ENCODE measurements at regions not wholly inside any gene's neighbourhood (a gene's known extent, or its start where the extent isn't known, plus 50 kb on each side); places are given as distances from the start of the nearest gene placed in this dataset.

DNA sequence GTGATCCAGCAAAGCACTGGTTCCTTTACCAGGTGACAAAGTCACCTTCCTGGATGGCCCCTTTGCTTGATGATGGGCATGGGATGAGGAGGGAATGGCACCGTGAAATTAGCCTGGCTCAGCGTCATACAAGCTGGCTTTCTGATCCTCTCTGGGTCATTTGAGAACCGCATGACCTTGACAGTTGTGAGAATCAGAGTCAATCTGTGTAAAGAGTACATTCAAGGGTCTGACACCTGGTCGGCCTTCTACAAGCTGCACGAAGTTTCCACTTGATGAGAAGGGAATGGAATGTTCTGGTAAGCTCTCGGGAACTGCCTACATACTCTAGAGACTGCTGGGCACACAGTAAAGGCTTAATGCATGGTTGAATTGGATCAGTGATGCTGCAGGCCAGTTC lies 319.8 kb upstream of the TLE3 start:
- Histone ChIP-seq H3K9me3 (ENCODE audit: control insufficient read depth in 3 of 3, low read length in 3 of 3) (peaks cover 0 to 4% (median 0%) of the 10 kb centered on the region in 3 donors), H3K27ac (ENCODE audit: low read depth, low read length) (no peak overlapping the region), H3K4me3 (ENCODE audit: low read length in 3 of 3) (no peak overlapping the region), H3K9ac (ENCODE audit: low read depth in 1 of 3, low read length in 3 of 3) (no peak overlapping the region), H3K4me1 (ENCODE audit: control insufficient read depth in 3 of 3, insufficient read depth in 3 of 3, low read length in 3 of 3) (peaks cover 0 to 2% (median 0%) of the 10 kb centered on the region in 3 donors), H3K36me3 (ENCODE audit: control insufficient read depth in 3 of 3, insufficient read depth in 3 of 3, low read length in 3 of 3) (no peaks in the 10 kb centered on the region), H3K27me3 (ENCODE audit: control insufficient read depth in 3 of 3, insufficient read depth in 3 of 3, low read length in 3 of 3) (peaks cover 9 to 50% (median 37%) of the 10 kb centered on the region in 3 donors)

DNA sequence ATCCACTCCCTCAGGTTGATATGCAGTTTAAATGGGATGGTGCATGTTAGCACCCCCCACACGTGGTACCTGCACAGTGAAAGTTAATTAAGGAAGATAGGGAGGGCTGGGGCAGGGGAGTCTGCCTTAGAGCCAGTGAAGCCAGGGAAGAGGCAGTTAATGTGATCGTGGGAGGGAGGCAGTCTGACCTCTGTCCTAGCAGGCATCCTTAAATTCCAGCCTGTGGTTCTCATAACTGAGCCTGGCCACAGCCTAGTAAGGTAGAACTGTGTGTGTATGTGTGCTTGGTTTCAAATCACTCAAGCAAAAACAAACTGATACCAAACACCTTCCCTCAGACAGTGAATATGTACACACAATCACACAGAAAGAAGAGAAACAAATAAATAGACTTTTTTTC lies 319.1 kb upstream of the TLE3 start:
- peaks cover 9 to 48% (median 37%) of the 10 kb centered on the region in 3 donors for H3K27me3 ChIP-seq (ENCODE audit: control insufficient read depth in 3 of 3, insufficient read depth in 3 of 3, low read length in 3 of 3)

DNA sequence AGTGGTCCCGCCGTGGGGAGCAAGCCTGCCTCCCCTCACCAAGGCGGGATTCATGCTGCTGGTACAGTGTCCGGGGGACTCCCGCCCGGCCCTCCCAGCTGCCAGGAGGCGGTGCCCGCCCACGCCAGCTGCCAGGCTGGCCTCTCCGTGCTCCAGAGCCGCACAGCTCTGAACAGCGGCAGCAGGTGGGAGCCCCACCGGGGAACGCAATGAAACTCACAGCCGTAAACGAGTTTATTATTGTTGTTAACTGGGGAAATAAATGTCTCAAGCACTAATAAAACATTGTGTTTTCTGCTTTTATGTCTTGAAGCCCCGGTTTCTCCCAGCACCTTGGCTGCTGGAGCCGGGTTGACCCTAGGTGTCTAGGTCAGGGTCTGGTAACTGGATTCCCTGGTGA lies 317.7 kb upstream of the TLE3 start:
- Histone ChIP-seq H3K9me3 (ENCODE audit: control insufficient read depth in 3 of 3, low read length in 3 of 3) (peaks cover 0 to 4% (median 0%) of the 10 kb centered on the region in 3 donors), H3K27me3 (ENCODE audit: control insufficient read depth in 3 of 3, insufficient read depth in 3 of 3, low read length in 3 of 3) (peaks cover 9 to 41% (median 36%) of the 10 kb centered on the region in 3 donors), H3K9ac (ENCODE audit: low read depth in 1 of 3, low read length in 3 of 3) (no peak overlapping the region), H3K36me3 (ENCODE audit: control insufficient read depth in 3 of 3, insufficient read depth in 3 of 3, low read length in 3 of 3) (no peaks in the 10 kb centered on the region), H3K4me1 (ENCODE audit: control insufficient read depth in 3 of 3, insufficient read depth in 3 of 3, low read length in 3 of 3) (peaks cover 0 to 2% (median 0%) of the 10 kb centered on the region in 3 donors), H3K27ac (ENCODE audit: low read depth, low read length) (no peak overlapping the region), H3K4me3 (ENCODE audit: low read length in 3 of 3) (no peak overlapping the region)

More for the DNA sequence above, 319.1 kb upstream of the TLE3 start:
- Histone ChIP-seq H3K4me1 (ENCODE audit: control insufficient read depth in 3 of 3, insufficient read depth in 3 of 3, low read length in 3 of 3) (peaks cover 0 to 2% (median 0%) of the 10 kb centered on the region in 3 donors), H3K36me3 (ENCODE audit: control insufficient read depth in 3 of 3, insufficient read depth in 3 of 3, low read length in 3 of 3) (no peaks in the 10 kb centered on the region), H3K4me3 (ENCODE audit: low read length in 3 of 3) (no peak overlapping the region), H3K27ac (ENCODE audit: low read depth, low read length) (no peak overlapping the region), H3K9ac (ENCODE audit: low read depth in 1 of 3, low read length in 3 of 3) (no peak overlapping the region), H3K9me3 (ENCODE audit: control insufficient read depth in 3 of 3, low read length in 3 of 3) (peaks cover 0 to 4% (median 0%) of the 10 kb centered on the region in 3 donors)

DNA sequence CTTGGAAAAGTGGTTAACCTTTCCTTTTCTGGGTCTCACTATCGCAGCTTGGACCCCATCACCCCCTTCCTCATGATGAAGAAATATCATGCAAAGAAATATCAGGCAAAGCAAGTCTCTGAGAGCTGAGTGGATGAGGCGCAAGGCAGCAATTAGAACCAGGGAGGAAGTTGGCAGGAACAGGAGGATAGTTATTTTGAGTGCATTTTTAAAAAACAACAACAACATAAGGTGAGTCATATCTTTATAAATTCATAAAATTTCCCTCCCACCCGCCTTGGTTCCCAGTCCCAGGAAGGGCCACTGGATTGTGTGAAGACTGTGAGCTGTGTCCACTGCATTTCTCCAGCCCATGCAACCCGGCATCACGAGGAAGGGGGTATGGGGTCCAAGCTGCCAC lies 316.9 kb upstream of the TLE3 start:
- peaks cover 0 to 4% (median 0%) of the 10 kb centered on the region in 3 donors for H3K9me3 ChIP-seq (ENCODE audit: control insufficient read depth in 3 of 3, low read length in 3 of 3)
- peaks cover 0 to 2% (median 0%) of the 10 kb centered on the region in 3 donors for H3K4me1 ChIP-seq (ENCODE audit: control insufficient read depth in 3 of 3, insufficient read depth in 3 of 3, low read length in 3 of 3)
- H3K4me3 ChIP-seq (ENCODE audit: low read length in 3 of 3): no peak overlapping the region
- no peaks in the 10 kb centered on the region for H3K36me3 ChIP-seq (ENCODE audit: control insufficient read depth in 3 of 3, insufficient read depth in 3 of 3, low read length in 3 of 3)
- H3K27ac ChIP-seq (ENCODE audit: low read depth, low read length): no peak overlapping the region
- peaks cover 9 to 40% (median 36%) of the 10 kb centered on the region in 3 donors for H3K27me3 ChIP-seq (ENCODE audit: control insufficient read depth in 3 of 3, insufficient read depth in 3 of 3, low read length in 3 of 3)
- H3K9ac ChIP-seq (ENCODE audit: low read depth in 1 of 3, low read length in 3 of 3): no peak overlapping the region

DNA sequence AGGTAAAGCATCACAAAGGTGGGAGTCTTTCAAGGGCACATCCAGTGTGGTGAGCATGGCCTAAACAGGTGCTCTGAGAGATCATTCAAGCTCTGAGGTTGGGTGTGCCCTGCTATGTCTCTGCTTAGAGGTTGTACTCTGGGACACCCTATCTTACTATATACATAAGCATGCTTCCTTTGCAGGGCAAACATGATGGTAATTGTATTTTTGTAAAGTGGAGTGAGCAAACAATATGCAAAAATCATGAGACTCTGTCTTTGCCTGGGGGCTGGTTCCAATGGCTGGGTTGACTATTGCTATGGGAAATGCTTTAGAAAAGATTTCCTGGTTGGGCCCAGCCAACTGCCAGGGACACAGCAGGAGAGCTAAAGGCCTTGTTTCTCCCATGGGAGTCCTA lies 315.1 kb upstream of the TLE3 start:
- H3K27me3 ChIP-seq (ENCODE audit: control insufficient read depth in 3 of 3, insufficient read depth in 3 of 3, low read length in 3 of 3): peaks cover 4 to 25% (median 21%) of the 10 kb centered on the region in 3 donors
- peaks cover 0 to 9% (median 0%) of the 10 kb centered on the region in 3 donors for H3K9me3 ChIP-seq (ENCODE audit: control insufficient read depth in 3 of 3, low read length in 3 of 3)
- H3K27ac ChIP-seq (ENCODE audit: low read depth, low read length): no peak overlapping the region
- H3K9ac ChIP-seq (ENCODE audit: low read depth in 1 of 3, low read length in 3 of 3): no peak overlapping the region
- no peaks in the 10 kb centered on the region for H3K36me3 ChIP-seq (ENCODE audit: control insufficient read depth in 3 of 3, insufficient read depth in 3 of 3, low read length in 3 of 3)
- peaks cover 0 to 2% (median 0%) of the 10 kb centered on the region in 3 donors for H3K4me1 ChIP-seq (ENCODE audit: control insufficient read depth in 3 of 3, insufficient read depth in 3 of 3, low read length in 3 of 3)
- no peak overlapping the region for H3K4me3 ChIP-seq (ENCODE audit: low read length in 3 of 3)

DNA sequence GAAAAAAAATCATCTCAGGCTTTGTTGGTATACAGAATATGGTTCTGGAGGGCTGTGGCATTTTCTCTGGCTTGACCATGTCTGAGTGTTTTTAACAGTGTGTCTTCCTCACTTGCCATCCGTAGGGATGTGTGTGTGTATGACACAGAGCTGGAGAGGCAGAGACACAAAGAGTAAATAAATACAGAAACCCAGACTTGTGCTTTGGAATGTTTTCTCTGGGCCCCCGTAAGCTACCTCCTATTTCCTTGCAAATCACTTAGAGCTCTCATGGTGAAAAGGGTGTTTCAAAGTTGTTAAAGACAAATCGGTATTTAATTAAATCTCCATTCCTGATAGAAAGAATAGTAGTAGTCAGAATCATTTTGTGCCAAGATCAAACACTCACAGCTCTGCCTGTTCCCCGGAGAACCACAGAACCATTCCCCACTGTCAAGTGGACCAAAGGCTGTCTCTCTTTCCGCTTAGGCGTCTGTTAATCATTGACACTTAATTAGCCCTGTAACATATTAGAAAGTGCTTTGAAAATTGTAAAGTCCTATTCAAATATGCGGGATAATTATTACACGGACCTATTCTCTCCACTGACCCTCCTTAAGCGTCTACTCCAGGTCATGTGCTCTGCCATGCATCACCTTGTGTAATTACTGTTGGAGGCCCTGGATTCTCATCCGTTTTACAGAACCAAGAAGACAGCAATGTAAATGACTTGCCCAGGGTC lies 313.6 kb upstream of the TLE3 start:
- Histone ChIP-seq H3K4me3 (ENCODE audit: low read length in 3 of 3) (no peak overlapping the region), H3K27me3 (ENCODE audit: control insufficient read depth in 3 of 3, insufficient read depth in 3 of 3, low read length in 3 of 3) (peaks cover 4 to 17% (median 10%) of the 10 kb centered on the region in 3 donors), H3K9me3 (ENCODE audit: control insufficient read depth in 3 of 3, low read length in 3 of 3) (peaks cover 0 to 9% (median 2%) of the 10 kb centered on the region in 3 donors), H3K27ac (ENCODE audit: low read depth, low read length) (no peak overlapping the region), H3K36me3 (ENCODE audit: control insufficient read depth in 3 of 3, insufficient read depth in 3 of 3, low read length in 3 of 3) (no peaks in the 10 kb centered on the region), H3K9ac (ENCODE audit: low read depth in 1 of 3, low read length in 3 of 3) (no peak overlapping the region), H3K4me1 (ENCODE audit: control insufficient read depth in 3 of 3, insufficient read depth in 3 of 3, low read length in 3 of 3) (peaks cover 0 to 2% (median 0%) of the 10 kb centered on the region in 3 donors)

DNA sequence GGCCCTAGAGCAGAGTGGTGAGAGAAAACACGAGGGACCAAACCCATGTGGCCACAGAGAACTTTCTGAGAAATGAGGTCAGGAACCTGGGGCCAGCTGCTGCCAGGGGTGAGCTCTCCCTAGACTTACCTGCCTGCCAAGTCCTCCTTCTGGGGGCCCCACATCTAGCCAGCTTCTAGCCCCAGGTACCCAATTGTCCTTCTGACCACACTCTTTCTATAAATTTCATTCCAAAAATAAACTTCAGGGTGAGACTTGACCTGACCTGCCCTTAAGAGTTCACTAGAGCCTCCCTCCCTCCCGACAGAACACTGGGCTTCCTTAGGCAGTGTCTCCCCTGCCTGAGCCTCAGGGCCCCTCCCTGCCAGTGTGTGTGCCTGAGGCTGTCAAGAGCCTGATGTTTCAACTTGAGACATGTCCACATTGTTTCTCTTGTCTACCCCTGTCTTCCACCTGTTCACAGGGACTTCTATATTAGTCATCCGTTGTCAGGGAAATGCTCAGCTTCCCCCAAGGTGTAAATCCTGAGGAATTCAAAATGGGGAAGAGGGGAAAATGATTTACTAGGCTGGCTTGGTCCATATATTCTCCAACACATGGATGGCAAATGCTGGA lies 312.8 kb upstream of the TLE3 start:
- peaks cover 0 to under 1% (median 0%) of the 10 kb centered on the region in 3 donors for H3K4me1 ChIP-seq (ENCODE audit: control insufficient read depth in 3 of 3, insufficient read depth in 3 of 3, low read length in 3 of 3)
- H3K27ac ChIP-seq (ENCODE audit: low read depth, low read length): no peak overlapping the region
- H3K36me3 ChIP-seq (ENCODE audit: control insufficient read depth in 3 of 3, insufficient read depth in 3 of 3, low read length in 3 of 3): no peaks in the 10 kb centered on the region
- H3K9ac ChIP-seq (ENCODE audit: low read depth in 1 of 3, low read length in 3 of 3): no peak overlapping the region
- H3K27me3 ChIP-seq (ENCODE audit: control insufficient read depth in 3 of 3, insufficient read depth in 3 of 3, low read length in 3 of 3): peaks cover 4 to 9% (median 8%) of the 10 kb centered on the region in 3 donors
- peaks cover 0 to 5% (median 2%) of the 10 kb centered on the region in 3 donors for H3K9me3 ChIP-seq (ENCODE audit: control insufficient read depth in 3 of 3, low read length in 3 of 3)
- no peak overlapping the region for H3K4me3 ChIP-seq (ENCODE audit: low read length in 3 of 3)

DNA sequence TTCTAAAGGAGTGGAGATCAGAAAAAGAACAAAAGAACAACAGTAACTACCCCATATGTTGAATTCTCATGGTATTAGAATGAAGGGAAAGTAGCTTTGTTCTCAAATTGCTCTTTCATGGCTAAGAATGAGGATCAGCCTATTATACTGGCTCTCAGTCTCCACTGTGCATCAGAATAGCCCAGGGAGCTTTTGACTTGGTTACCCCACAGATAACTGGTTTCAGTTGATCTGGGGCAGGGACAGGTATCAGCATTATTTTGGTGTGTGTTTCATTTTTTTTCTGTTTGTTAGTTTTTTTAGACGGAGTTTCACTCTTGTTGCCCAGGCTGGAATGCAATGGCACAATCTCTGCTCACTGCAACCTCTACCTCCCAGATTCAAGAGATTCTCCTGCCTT lies 311.7 kb upstream of the TLE3 start:
- H3K4me3 ChIP-seq (ENCODE audit: low read length in 3 of 3): no peak overlapping the region
- H3K27ac ChIP-seq (ENCODE audit: low read depth, low read length): no peak overlapping the region
- peaks cover 2 to 4% (median 3%) of the 10 kb centered on the region in 3 donors for H3K27me3 ChIP-seq (ENCODE audit: control insufficient read depth in 3 of 3, insufficient read depth in 3 of 3, low read length in 3 of 3)
- peaks cover 0 to 5% (median 2%) of the 10 kb centered on the region in 3 donors for H3K9me3 ChIP-seq (ENCODE audit: control insufficient read depth in 3 of 3, low read length in 3 of 3)
- H3K4me1 ChIP-seq (ENCODE audit: control insufficient read depth in 3 of 3, insufficient read depth in 3 of 3, low read length in 3 of 3): no peaks in the 10 kb centered on the region
- no peak overlapping the region for H3K9ac ChIP-seq (ENCODE audit: low read depth in 1 of 3, low read length in 3 of 3)
- H3K36me3 ChIP-seq (ENCODE audit: control insufficient read depth in 3 of 3, insufficient read depth in 3 of 3, low read length in 3 of 3): no peaks in the 10 kb centered on the region

DNA sequence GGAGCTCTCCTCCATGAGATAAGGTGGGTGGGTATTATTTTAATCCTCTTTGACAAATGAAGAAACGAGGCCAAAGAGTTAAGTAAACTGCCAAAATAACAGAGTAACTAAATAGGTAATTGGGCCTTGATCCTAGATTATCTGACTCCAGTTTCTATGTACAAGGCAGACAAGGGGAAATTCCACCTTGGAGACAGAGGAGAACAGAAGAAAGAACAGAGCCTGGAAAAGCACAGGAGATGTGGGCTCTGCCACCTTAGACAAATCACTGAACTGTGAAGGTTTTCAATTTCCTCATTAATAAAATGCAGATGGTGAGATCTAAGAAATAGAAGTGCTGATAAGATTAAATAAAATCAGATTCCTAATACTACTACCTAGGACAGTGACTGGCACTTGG lies 310.2 kb upstream of the TLE3 start:
- H3K4me3 ChIP-seq (ENCODE audit: low read length in 3 of 3): no peak overlapping the region

DNA sequence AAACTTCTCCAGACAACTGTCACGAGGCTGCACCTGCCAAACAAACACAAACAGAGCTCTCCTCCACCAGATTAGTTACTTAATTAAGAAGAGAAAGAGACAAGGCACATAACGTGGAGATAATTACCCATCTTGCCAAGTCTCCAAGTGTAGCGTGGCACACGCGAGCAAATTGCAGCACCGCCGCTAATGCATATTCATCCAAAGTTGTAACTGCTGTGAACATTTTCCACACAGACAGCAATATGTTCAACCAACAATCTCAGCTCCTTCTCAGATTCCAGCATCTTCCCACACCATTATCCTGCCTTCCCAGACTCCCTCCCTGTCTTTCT lies 309.6 kb upstream of the TLE3 start:
- no peak overlapping the region for H3K4me3 ChIP-seq (ENCODE audit: low read length in 3 of 3)
- no peak overlapping the region for H3K9ac ChIP-seq (ENCODE audit: low read depth in 1 of 3, low read length in 3 of 3)
- H3K27me3 ChIP-seq (ENCODE audit: control insufficient read depth in 3 of 3, insufficient read depth in 3 of 3, low read length in 3 of 3): peaks cover 2 to 4% (median 3%) of the 10 kb centered on the region in 3 donors
- H3K27ac ChIP-seq (ENCODE audit: low read depth, low read length): no peak overlapping the region
- no peaks in the 10 kb centered on the region for H3K36me3 ChIP-seq (ENCODE audit: control insufficient read depth in 3 of 3, insufficient read depth in 3 of 3, low read length in 3 of 3)
- no peaks in the 10 kb centered on the region for H3K4me1 ChIP-seq (ENCODE audit: control insufficient read depth in 3 of 3, insufficient read depth in 3 of 3, low read length in 3 of 3)
- peaks cover 0 to 5% (median 2%) of the 10 kb centered on the region in 3 donors for H3K9me3 ChIP-seq (ENCODE audit: control insufficient read depth in 3 of 3, low read length in 3 of 3)

More for the DNA sequence above, 310.2 kb upstream of the TLE3 start:
- Histone ChIP-seq H3K9ac (ENCODE audit: low read depth in 1 of 3, low read length in 3 of 3) (no peak overlapping the region), H3K27ac (ENCODE audit: low read depth, low read length) (no peak overlapping the region), H3K36me3 (ENCODE audit: control insufficient read depth in 3 of 3, insufficient read depth in 3 of 3, low read length in 3 of 3) (no peaks in the 10 kb centered on the region), H3K27me3 (ENCODE audit: control insufficient read depth in 3 of 3, insufficient read depth in 3 of 3, low read length in 3 of 3) (peaks cover 2 to 4% (median 3%) of the 10 kb centered on the region in 3 donors), H3K9me3 (ENCODE audit: control insufficient read depth in 3 of 3, low read length in 3 of 3) (peaks cover 0 to 5% (median 2%) of the 10 kb centered on the region in 3 donors), H3K4me1 (ENCODE audit: control insufficient read depth in 3 of 3, insufficient read depth in 3 of 3, low read length in 3 of 3) (no peaks in the 10 kb centered on the region)

Data from skeletal muscle tissue (tissue), 3 donors.